LNCAP (cell line): ENCODE measurements at regions not wholly inside any gene's neighbourhood (a gene's known extent, or its start where the extent isn't known, plus 50 kb on each side); places are given as distances from the start of the nearest gene placed in this dataset.

Experiments used
- TF ChIP-seq, protein P1 (sequence below): fragments of 450-650 bp; IDR thresholded peaks from 2 replicates; pipeline ENCODE4 v1.5.1; 2017; ENCODE audit warnings: mild to moderate bottlenecking

GRCh38 chr4:146018247-146018646, 79.6 kb upstream of the ZNF827 start:
- TF ChIP-seq, protein P1, sequence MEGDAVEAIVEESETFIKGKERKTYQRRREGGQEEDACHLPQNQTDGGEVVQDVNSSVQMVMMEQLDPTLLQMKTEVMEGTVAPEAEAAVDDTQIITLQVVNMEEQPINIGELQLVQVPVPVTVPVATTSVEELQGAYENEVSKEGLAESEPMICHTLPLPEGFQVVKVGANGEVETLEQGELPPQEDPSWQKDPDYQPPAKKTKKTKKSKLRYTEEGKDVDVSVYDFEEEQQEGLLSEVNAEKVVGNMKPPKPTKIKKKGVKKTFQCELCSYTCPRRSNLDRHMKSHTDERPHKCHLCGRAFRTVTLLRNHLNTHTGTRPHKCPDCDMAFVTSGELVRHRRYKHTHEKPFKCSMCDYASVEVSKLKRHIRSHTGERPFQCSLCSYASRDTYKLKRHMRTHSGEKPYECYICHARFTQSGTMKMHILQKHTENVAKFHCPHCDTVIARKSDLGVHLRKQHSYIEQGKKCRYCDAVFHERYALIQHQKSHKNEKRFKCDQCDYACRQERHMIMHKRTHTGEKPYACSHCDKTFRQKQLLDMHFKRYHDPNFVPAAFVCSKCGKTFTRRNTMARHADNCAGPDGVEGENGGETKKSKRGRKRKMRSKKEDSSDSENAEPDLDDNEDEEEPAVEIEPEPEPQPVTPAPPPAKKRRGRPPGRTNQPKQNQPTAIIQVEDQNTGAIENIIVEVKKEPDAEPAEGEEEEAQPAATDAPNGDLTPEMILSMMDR: no peak

- TF ChIP-seq, protein P1: no peak
Measured at GRCh38 chr4:146004730-146005129, 66.1 kb upstream of the ZNF827 start.

GRCh38 chr4:145988628-145989027, 50.0 kb upstream of the ZNF827 start:
- TF ChIP-seq, protein P1: no peak
